NCI-H128 (cell line): ENCODE measurements at regions not wholly inside any gene's neighbourhood (a gene's known extent, or its start where the extent isn't known, plus 50 kb on each side); places are given as distances from the start of the nearest gene placed in this dataset.
"Not testable (repeated sequence)": the region's sequence is repeated elsewhere in the genome, so short reads cannot be mapped to it uniquely, and the experiment has no call there.

Experiments used
- DNase-seq: peaks from one replicate; lab custom pipeline; 2025; ENCODE audit not compliant: unreplicated experiment; lab: John Stamatoyannopoulos, UW

DNA sequence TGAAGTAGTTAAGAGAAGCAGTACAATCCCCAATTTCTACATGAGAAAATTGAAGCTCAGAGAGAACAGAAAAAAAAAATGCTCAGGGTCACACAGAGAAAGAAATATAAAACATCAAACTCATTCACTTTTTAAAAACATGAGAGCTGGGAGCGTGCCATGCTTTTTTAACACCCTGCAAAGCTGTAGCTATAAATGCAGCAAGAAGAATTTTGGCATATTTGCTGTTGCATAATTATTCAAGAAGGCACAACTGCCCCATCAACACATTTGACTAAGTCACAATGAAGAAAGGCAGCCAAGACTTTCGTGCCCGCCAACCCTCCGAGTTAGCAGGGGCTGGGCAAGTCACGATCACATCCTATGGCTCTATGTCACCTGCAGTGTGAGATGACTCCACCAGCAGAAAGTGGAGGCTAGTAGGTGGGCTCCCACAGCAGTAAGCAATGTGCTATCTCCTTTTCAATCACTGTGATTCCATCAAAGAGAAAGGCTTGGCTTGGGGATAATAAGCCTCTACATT is 214.8 kb downstream of the DHX15 start:
- no peak for DNase-seq

DNA sequence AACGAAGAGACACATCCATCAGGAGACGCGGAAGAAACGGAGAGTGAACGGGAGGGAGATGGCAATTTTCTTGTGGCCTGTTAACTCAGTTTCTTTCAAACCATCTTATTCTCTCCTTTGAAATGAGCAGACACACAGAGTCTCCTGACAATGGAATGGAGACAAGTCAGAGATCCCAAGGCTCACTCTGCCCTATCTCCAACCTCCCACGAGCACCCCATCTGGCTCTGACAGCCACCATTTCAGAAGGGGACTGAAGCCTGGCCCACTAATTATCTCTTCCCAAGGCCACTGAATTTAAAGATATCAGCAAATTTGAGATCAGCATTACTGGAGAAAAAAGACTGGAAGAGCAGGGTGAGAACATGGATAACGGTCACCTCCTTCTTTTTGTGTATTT is 215.6 kb downstream of the DHX15 start:
- no peak for DNase-seq

DNA sequence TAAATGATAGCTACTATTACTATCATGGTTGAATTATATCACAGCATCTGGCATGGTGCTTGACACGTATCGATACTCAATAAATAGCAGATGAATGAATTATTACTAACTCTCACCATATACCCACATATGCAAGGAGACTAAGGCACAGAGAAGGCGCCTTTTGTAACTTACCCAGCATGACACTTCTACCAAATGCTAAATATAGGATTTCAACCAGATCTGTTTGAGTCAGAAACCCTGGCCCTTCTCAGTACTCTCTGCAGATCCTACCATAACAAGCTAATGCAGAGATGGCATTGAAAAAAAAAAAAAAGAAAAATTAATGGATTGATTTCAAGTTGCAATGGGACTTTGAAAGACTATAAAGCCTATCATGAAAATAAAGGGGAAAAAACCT is 219.5 kb downstream of the DHX15 start:
- no peak for DNase-seq

DNA sequence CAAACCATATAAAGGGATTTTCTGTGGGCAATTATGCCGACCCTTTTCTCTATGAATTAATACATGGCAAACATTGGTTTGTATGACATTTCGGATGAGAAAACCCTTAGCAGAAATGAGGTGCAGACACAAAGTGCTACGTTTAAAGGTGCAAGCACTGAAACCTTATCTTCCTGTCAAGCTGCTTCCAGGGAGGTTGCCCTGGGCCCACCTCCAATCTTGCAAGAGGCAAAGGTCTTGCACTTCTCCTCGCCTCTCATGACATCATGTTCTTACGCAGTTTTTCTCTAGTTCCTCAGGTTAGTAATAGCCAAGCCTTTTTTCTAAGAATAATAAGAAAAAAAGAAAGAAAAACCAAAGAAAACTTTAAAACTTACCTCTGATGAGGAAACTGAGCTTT is 220.1 kb downstream of the DHX15 start:
- no peak for DNase-seq

DNA sequence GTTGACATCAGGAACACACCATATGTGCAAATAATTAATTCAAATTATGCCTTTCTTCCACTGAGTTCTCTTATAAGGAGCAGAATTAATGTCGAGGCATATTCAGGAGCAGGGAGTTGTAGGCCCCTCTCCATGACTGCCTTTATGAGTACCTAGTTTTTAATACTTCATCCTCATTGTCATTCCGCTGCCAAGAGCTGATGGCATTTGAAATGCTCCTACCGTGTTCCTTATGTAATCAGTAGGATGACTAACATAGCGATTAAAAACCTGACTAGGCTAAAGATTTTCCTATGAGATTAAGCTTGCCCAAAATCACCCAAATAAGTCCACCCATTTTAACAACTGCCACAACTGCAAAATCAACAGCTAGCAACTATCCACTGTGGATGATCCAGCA is 220.6 kb downstream of the DHX15 start:
- DNase-seq = no peak

DNA sequence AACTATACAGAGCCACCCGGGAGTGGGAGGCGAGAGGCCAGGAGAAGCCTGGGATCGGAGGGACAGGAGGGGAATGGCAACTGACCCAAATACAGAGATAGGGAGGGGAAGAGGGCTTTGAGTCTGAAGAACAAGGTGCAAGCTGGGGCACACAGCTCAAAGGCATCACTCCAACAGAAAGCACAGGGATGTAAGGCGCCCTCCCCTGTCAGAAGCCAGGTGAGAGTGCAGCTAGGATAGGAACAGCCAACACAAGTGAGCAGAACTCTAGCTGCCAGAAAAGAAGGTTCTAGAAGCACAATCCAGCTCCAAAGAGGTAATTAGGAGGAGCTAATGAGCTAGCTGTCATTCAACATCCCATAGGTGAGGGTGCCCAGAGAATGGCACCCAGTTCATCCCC is 232.2 kb downstream of the DHX15 start:
- no peak for DNase-seq

DNA sequence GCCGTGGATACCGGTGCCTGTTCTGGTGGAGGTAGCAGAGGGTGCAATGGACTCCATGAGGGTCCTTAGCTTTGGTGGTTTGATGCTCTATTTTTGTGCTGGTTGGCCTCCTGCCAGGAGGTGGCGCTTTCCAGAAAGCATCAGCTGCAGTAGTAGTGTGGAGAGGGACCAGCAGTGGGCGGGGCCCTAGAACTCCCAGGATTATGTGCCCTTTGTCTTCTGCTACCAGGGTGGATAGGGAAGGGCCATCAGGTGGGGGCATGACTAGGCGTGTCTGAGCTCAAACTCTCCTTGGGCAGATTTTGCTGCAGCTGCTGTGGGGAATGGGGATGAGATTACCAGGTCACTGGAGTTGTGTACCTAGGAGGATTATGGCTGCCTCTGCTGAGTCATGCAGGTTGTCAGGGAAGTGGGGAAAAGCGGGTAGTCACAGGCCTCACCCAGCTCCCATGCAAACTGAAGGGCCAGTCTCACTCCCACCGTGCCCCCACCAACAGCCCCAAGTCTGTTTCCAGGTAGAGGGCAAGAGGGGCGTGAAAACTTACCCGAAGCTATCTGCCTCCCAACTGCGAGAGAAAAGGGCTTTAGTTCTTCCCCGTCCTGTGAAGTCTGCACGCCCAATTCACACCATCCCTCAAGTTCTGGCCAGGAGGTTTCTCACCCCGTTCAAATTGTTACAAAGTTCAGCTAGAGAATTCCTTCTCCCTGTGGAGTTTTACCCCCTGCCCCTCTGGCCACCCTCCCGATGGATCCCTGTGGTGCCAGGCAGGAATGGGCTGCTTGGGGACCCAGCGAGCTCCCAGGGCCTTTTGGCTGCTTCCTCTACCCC is 235.0 kb downstream of the DHX15 start:
- not testable (repeated sequence) for DNase-seq

DNA sequence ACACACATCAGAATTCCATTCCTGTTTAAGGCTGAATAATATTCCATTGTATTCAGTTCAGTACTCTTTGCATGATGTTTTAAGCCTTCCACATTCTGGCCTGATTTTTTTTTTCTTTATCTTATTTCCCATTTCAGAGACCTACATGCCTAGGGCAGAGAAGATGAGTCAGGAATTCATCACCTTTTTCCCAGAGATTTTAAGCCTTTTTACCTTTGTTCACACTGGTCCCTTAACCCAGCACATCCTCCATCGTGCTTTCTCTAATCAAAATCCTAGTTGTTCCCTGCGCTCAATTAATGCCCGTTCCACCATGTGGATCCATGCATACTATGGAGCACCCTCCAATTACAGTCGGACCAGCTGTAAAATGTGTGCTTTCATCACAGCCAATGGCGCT is 245.1 kb downstream of the DHX15 start:
- DNase-seq = no peak

DNA sequence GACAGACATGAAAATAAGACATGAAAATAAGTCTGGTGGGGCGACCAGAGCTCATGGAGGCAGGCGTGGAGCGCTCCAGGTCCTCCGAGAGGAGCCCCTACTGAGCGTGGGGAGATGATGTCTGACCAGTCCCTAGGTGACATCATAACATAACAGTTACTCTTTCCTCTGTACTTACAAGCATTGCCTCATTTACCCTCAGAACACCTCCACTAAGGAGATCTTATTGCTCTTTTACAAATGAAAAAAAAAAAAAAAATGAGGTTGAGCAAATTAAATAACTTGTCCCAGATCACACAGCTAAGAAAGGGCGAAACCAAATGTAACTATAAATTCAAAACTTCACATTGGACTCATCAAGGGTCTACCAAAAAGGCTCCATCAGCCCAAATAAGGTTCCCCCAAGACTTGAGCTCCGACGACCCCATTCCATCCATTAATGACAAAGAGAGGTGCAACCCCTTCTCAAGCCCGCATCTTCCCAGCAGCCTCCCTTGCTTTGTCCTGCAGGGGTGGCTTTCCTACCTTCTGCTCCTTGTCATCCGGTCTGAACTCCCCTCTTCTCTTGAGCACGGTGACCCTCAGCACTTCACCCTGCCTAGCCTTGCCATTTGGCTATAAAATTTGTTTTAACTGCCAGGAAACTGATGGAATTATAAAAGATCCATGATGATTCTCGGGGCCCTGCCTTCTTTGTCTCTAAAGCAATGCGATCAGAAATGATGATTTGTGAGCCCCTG is 246.7 kb downstream of the DHX15 start:
- no peak for DNase-seq

DNA sequence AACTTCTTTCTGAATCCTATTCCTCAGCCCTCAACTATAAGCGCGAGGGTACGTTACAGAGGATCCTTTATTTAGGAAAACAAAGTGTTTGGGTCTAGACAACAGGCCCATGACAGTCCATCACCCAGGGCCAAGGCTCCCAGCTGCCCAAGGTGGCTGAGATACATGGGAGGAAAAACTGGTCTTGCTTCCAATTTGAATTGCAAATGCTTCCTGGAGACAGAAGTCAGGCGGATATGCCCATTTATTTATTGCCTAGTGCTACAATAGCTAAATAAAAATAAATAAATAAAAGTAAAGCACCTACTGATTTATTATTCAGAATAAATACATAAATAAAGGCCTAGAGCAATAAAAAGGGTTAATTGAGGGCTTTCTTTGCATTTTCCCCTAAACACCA is 248.7 kb downstream of the DHX15 start:
- DNase-seq = no peak

DNA sequence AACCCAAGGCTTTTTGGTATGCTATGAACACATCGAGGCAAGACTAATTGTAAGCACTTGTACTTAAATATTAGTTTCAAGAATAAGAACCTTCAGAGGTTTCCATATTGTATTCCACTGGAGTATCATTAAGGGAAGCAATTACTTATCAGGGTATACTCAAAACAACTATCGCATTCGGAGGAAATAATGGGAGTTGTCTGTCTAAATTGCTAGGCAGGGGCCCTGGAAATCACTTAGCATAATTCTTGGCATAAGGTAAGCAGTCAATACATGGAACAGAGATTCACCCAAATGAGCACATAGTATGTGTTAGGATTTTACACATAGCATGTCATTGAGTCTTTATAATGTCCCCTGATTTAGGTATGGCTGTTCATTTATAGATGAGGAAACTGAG is 249.4 kb downstream of the DHX15 start:
- no peak for DNase-seq

DNA sequence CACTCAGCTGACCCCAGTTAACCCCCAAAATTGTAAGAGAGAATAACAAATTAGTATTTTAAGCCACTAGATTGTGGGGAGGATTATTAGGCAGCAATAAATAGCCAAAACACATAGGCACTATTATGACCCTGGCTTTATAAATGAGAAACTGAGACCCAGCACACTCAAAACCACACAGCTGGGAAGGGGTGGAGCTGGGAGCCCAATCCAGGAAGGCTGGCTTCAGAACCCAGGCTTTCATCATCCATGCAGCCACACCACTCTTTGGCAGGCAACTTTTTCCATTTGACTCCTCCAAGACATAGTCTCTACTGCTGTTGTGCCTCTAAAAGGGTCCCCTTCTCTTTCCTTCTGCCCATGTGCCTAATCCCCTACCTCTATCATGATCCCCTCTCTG is 253.8 kb downstream of the DHX15 start:
- DNase-seq = no peak

DNA sequence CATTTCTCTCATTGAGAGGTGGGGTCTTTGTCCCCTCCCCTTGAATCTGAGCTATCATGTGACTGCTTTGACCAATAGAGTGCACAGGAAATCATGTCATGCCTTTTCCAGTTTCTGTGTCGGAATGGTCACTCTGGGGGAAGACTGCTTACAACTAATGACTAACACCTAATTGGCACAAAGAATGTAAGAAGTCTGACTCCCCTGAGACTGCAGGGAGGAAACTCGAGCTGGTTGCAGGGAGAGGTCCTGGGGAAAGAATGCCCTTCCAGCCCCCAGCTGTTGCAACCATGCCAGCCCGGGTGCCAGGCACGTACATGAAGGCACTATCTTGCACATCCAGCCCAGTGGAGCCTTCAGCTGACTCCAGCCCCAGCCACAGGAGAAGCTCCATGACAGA is 254.2 kb downstream of the DHX15 start:
- no peak for DNase-seq

DNA sequence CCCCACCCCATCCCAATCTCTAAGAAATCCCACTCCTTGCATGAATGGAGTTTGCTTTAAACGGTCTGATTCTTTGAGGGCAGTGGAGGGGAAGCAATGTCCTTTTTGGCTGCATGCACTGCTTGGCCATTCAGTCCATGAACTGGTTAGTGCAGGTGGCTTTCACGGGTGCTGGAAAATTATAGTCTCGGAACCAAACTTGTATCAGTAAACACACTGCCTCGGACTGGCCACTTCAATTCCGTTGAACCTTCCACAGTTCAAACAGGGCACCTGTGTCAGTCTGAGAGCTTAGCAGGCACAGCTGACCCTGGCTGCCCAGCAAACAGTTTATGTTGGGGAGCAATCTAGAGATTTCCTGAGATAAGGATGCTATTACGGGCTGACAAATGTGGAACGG is 255.6 kb downstream of the DHX15 start:
- no peak for DNase-seq

DNA sequence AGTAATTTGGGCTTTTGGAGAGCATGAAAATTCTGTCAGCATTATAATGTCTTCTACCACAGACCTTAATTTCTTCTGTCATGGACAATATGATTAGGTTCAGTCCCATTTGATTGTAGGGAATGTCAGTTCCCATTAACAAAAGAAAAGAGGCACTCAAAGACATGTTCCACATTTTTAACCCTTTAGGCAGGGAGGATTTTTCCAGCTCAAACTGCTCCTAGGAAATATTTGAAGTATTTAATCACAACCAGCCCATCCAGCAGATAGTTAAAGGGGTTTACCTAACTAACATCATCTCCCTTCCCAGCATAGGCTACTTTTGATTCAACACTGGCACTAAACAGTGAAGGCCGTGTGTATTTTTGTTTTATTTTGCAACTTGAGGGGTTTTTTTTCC is 256.0 kb downstream of the DHX15 start:
- no peak for DNase-seq

DNA sequence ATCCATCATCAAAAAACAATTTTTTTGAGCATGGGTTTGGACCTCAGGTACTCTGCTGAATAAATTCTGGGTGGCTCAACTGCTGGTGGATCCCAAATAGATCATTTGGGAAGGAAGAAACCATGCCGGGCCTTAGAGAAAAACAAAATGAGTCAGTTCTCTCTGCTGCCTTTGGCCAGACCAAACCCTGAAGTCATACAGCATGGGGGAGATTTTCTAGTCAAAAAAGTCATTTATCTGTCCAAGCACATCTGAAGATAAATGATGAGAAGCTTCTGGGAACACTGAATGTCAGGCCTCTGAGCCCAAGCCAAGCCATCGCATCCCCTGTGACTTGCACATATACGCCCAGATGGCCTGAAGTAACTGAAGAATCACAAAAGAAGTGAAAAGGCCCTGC is 261.4 kb downstream of the DHX15 start:
- DNase-seq = no peak

DNA sequence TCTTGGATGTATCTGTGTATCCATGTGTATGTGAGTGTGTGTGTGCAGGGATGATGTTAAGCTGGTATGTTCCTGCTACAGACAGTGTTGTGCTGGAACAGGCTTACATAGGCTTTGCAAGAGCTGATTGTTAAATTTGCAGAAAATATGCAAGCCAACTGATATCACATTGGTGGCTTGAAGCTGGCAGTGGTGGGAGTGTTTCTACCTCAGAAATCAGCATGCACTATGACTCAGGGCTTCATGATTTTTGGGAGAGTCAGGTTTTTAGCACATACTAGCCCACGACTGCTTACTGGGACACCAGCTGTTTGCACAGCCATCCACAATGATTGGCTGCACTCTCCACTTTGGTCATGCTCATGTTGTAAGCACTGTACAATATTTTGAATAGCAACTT is 261.8 kb downstream of the DHX15 start:
- DNase-seq = no peak

DNA sequence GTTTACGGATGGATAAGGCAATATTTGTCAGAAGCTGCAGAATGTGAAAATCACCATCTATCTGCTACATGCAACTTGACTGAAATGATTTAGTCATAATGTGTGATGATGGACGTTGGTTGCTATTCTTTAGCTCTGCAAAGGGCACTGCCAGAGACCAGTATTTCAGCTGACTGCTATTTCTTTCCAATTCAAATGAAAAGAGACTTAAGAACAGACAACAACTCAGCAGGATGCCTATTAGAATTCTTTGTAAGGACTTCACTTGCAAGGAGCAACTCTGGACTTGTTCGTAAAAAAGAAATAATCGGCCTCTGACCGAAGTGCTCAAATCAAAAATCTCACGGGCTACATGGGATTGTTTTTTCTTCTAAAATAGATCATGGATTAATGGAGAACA is 262.7 kb downstream of the DHX15 start:
- no peak for DNase-seq

DNA sequence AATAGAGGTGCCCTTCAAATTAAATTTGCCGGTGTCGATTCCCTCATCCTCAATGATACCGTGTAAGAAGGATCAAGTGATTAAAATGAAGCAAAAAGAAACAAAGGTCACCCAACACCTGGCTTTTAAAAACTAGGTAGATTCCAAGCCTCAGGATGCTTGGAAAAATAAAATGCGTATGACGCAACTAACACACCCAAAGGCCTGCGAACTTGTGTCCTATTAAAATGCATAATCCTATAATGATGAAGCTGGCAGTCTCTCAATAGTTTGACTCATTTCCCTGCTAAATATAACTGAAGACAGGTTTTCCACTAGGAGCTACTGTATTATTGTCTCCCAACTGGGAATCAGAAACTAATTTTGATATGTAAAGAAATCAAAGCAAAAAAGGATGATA is 263.2 kb downstream of the DHX15 start:
- no peak for DNase-seq

DNA sequence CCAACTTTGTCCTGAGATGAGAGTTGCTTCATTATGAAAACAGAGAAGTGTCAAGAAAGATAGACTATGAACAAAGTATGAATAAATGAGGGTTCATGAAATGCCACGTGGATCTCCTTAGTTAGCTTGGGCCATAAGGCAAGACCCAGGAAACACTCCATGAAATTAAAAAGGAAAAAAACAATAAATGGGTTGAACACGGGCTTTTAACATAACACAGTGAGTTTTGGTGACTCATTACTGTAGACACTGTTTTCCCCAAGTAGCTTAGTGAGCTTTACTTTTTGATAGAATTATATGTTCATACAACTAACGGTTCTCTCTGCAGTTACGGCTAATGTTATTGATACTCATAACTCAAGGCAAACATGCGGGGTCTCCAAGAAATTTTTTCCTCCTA is 265.0 kb downstream of the DHX15 start:
- no peak for DNase-seq

DNA sequence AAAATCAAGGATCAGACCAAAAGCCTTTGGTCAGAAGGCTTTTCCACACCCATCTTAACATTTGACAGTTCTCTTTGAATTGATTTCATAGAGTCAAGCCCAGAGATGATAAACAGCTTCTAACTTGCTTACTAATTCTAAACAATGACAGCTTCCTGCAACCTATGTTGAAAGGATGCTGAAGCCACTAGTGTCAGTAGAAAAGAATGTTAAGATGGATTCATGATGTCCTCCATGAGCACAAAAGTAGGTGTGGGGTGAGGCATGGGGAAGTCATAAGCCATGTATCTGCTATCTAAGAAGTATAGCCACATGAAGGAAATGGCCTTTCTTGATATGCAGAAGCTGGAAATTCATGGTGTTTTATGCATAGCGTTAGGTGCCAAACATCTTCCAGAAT is 269.3 kb downstream of the DHX15 start:
- no peak for DNase-seq

DNA sequence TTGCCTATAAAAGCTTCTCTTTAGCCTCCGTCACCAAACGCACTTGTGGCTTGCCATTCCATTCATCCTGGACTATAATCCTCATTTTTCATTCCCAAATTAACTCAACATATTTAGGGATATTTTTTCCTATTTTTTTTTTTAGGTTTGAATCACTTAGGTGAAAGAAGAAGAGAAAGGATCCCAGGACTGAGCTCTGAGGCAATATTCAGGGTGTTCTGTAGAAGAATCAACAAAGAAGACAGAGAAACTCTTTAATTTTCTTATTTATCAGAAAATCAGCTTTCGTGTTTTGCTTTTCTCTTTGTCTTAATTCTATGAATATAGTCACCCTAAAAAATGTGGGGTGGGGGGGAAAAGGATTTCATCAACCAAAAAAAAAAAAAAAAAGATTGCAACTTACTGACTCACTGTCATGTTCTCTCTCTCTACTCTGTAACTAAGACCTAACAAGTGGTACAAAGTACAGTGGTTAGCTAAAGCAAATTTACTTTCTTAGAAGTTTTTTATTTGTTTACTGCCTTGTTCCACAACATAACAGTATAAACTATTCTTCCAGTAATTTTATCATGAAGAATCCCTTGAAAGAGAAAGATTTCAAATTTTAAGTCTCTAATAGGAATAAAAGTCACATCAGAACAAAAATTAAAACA is 272.0 kb downstream of the DHX15 start:
- DNase-seq = no peak
